ENCODE measurements at regions not wholly inside any gene's neighbourhood (a gene's known extent, or its start where the extent isn't known, plus 50 kb on each side); places are given as distances from the start of the nearest gene placed in this dataset.
A peak's percentile ranks its signal among the peaks of the same experiment; 100 is the strongest.
"Not testable (repeated sequence)": the region's sequence is repeated elsewhere in the genome, so short reads cannot be mapped to it uniquely, and the experiment has no call there.

DNA sequence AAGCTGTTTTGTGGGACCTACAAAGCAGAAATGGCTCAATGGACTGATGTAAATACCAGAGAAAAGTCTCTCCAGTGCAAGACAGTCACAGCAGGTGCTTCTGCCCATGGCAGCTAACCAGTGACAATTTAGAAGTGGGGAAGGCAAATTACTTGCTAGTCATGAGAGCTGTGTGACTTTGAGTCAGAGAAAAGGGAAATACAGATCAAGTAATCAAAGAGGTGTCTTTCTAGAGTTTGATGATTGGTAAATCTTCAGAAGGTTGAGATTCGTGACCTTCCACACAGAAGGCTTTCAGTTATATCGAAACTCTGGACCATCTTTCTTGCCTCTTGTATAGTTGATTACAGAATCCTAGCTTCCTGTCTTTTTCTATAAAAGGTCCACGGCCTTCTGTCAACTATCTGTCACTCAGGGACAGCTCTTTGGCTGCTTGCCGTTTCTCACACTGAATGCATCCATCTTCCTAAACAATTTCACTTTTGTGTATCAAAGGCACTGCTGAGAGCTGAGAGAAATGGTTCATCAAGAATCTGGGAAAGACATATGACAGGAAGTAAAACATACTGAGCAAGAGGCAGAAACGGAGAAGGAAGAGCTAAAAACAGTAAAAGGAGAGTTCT, 993.9 kb upstream of the ACO1 start:
- DNase-seq (ENCODE audit: low read depth in 2 of 2) = no peak

DNA sequence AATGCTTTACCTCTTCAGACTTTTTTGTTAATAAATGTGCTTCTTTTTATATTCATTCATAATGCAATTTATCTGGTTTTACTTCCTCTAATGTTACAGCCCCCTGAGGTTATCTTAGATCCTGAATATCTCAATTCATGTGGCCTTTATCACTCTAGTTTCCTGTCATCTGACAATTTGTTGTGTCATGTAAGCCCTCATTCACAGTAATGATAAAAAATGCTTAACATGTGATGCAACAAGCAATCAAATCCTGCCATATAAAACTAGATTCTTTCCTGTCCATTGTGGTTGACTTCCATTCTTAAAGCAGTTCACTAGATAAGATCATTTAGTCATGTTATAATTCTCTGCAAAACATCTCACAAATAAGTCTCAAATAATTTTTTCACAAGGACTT, 991.2 kb upstream of the ACO1 start:
- DNase-seq (ENCODE audit: low read depth in 2 of 2) = no peak

GRCh38 chr9:31394015-31394473, 990.4 kb upstream of the ACO1 start:
- no peak for DNase-seq (ENCODE audit: low read depth in 2 of 2)

GRCh38 chr9:31412081-31412480, 972.4 kb upstream of the ACO1 start:
- DNase-seq (ENCODE audit: low read depth in 2 of 2) = no peak

GRCh38 chr9:31415164-31415563, 969.3 kb upstream of the ACO1 start:
- no peak for DNase-seq (ENCODE audit: low read depth in 2 of 2)

DNA sequence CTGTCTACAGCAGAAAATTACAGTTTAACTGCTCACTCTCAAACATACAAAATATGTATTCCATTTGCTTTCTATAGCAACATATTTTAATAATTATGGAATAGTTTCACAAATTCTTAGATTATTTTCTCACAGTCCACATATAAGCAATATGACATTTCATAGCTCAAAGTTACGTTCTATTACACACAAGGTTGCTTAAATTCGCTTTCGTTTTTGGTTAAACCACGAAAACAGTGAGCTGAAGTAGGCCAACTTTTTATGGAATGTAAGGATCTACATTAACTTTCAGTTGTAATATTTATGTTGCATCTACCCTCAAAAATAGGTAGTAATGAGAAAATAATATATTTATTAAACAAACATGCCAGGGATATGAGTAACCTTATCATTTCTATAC, 966.0 kb upstream of the ACO1 start:
- no peak for DNase-seq (ENCODE audit: low read depth in 2 of 2)

GRCh38 chr9:31443630-31444457, 940.6 kb upstream of the ACO1 start:
- not testable (repeated sequence) for DNase-seq (ENCODE audit: low read depth in 2 of 2)

DNA sequence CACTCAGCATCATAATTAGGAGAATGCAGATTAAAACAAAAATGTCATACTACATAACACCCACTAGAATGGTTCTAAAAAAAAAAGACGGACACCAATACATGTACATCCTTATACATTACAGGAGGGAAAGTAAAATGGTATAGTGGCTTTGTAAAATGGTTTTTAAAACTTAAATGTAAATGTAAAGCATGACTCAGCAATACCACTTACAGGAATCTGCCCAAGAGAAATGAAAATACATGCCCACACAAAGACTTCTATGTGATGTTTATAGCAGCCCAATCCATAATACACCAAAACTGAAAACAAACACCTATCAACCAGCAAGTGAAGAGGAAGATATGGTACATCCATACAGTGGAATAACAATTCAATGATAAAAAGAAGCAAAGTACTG, 939.1 kb upstream of the ACO1 start:
- DNase-seq (ENCODE audit: low read depth in 2 of 2) = no peak

- DNase-seq (ENCODE audit: low read depth in 2 of 2) = no peak
These were observed 938.5 kb upstream of the ACO1 start for GRCh38 chr9:31445960-31446359.

DNA sequence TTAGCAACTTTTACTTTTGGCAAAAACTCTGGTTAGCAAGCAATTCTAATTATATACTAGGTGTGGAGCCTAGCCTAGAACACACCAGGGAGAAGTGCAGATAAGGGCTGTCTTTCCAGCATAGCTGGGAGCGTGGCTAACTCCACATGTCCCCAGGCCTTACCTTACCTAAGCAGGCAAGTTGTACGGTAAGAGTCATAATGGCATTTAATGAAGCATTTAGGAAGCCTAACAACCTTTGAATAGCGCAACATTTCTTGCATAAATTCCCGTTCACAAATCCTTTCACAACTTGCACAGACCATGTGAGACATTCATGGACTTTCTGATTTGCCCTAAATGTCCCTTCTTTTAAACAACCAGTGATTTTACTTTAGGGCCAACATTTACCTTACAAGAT, 917.4 kb upstream of the ACO1 start:
- no peak for DNase-seq (ENCODE audit: low read depth in 2 of 2)

DNA sequence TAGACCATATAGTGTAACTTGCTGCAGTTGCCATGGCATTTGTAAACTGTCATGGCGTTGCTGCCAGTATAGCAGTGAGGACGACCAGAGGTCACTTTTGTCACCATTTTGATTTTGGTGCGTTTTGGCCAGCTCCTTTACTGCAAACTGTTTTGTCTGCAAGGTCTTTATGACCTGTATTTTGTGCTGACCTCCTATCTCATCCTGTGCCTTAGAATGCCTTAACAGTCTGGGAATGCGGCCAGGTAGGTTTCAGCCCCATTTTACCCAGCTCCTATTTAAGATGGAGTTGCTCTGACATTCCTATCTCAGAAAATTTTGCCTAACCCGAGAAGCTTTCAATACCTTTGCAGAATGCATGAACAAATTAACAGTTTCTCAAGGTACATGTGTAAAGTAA, 914.4 kb upstream of the ACO1 start:
- no peak for DNase-seq (ENCODE audit: low read depth in 2 of 2)

GRCh38 chr9:31471010-31471409, 913.4 kb upstream of the ACO1 start:
- no peak for DNase-seq (ENCODE audit: low read depth in 2 of 2)

DNA sequence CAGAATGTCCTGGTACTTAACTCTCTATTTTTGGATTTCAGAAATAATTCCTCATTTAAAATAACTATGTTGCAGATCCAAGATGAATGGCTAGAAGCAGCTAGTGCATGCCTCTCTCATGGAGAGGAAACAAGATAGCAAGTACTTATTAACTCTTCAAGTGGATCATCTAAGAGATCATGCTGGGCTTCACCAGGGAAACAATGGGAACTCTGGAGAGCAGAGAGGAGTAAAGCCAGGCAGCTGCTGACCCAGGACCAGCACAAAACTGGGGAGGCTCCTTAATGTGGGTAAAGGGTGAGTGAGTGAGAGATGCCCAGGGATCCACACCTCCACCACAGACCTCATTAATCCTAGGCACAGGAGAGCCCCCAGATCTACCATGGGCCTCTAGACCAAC, 897.8 kb upstream of the ACO1 start:
- no peak for DNase-seq (ENCODE audit: low read depth in 2 of 2)

- no peak for DNase-seq (ENCODE audit: low read depth in 2 of 2)
These were observed 893.8 kb upstream of the ACO1 start for GRCh38 chr9:31490551-31491106.

DNA sequence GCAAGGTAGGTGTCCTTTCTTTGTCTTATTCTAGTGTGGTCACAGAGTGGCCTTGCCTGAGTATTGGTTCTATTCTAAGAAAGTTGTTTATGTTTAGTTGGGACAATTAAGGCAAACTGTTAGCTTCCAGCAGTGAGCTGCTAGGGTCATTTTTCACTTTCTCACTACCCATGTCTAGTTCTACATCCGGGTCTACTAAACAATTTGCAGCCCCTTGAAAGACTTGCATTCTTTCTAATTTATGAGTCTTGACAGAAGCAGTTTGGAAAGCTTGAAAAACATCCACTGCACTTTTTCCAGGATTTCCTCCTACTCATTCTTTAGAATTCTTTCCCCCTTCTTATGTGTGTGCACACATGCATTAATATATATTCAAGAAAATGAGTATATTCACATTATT, 892.2 kb upstream of the ACO1 start:
- no peak for DNase-seq (ENCODE audit: low read depth in 2 of 2)

DNA sequence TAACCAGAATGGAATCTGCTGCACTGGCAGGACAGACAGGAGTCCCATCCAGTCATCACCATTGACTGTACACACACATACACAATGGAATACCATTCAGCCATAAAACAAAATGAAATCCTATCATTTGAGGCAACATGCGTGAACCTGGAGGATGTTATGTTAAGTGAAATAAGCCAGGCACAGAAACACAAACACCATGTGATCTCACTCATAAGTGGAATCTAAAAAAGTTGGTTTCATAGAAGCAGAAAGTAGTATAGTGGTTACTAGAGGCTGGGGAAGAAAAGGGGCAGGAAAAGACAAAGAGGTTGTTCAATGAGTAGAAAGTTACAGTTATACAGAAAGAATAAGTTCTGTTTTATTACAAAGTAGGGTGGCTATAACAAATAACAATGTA, 884.0 kb upstream of the ACO1 start:
- no peak for DNase-seq (ENCODE audit: low read depth in 2 of 2)

- peak; percentile 1 to 27 for DNase-seq (ENCODE audit: low read depth in 2 of 2)
These were observed 865.4 kb upstream of the ACO1 start for GRCh38 chr9:31519011-31519410.

- no peak for DNase-seq (ENCODE audit: low read depth in 2 of 2)
These were observed 865.0 kb upstream of the ACO1 start for GRCh38 chr9:31519424-31519823.

- no peak for DNase-seq (ENCODE audit: low read depth in 2 of 2)
These were observed 864.6 kb upstream of the ACO1 start for GRCh38 chr9:31519826-31520225.

GRCh38 chr9:31520301-31521085, 864.0 kb upstream of the ACO1 start:
- DNase-seq (ENCODE audit: low read depth in 2 of 2) = no peak

- no peak for DNase-seq (ENCODE audit: low read depth in 2 of 2)
These were observed 848.8 kb upstream of the ACO1 start for GRCh38 chr9:31535651-31536050.

DNA sequence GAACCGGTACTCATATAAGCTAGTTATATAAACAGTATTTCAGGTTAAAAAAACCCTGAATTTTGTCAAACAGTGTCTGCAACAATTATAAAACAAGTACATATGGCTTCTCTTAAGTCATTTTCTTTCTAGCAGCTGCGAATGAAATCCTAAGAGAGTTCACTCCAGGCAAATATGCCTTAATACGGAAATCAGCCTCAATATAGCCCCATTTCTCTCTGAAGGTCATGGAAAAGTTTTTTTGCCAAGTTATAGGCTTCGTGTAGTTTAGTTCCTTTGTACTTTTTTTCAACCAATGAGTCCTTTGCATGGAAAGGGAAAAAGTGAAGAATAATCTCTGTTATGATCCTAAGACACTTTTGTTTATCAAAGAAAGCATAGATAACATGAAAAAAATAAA, 848.0 kb upstream of the ACO1 start:
- DNase-seq (ENCODE audit: low read depth in 2 of 2) = no peak

Measured in stimulated activated CD4-positive, alpha-beta T cell treated with anti-CD3 and anti-CD28 coated beads, Interleukin-1b, Interleukin-23, amount 100 ng/mL, for 4 hours (primary cell).